BJ (cell line): ENCODE measurements at regions not wholly inside any gene's neighbourhood (a gene's known extent, or its start where the extent isn't known, plus 50 kb on each side); places are given as distances from the start of the nearest gene placed in this dataset.

Source experiments
- CTCF ChIA-PET: fragments of 350-600 bp; formaldehyde crosslinking; extraction: SDS; loops from one replicate; lab custom pipeline; 2021; ENCODE audit warnings: antibody characterized with exemption, inconsistent platforms; lab: Yijun Ruan, JAX
- POLR2A ChIA-PET: fragments of 300-600 bp; sonication (Branson Sonifier 250); formaldehyde crosslinking; extraction: SDS; loops from one replicate; lab custom pipeline; 2021; ENCODE audit warnings: antibody characterized with exemption; lab: Charles Lee
- DNase-seq: peaks from one replicate; pipeline ENCODE4 v3.0.0-alpha.2; 2011; ENCODE audit warnings: low read depth
- H3K27me3 ChIP-seq: 2 replicates; pipeline ENCODE4 v1.6.0; 2011; ENCODE audit warnings: low read length; ENCODE audit not compliant: control insufficient read depth, insufficient read depth
- H3K36me3 ChIP-seq: 2 replicates; pipeline ENCODE4 v1.5.1; 2011; ENCODE audit warnings: low read length; ENCODE audit not compliant: control insufficient read depth, insufficient read depth
- H3K4me3 ChIP-seq: 2 replicates; pipeline ENCODE4 v1.5.1; 2011; ENCODE audit warnings: low read depth, mild to moderate bottlenecking, control low read depth, low read length
- TF ChIP-seq, protein P1 (sequence below): IDR thresholded peaks from 2 replicates; pipeline ENCODE4 v1.5.1; 2011; ENCODE audit warnings: low read depth, mild to moderate bottlenecking, control low read depth, inconsistent platforms, low read length, moderate library complexity; ENCODE audit not compliant: insufficient read depth

DNA sequence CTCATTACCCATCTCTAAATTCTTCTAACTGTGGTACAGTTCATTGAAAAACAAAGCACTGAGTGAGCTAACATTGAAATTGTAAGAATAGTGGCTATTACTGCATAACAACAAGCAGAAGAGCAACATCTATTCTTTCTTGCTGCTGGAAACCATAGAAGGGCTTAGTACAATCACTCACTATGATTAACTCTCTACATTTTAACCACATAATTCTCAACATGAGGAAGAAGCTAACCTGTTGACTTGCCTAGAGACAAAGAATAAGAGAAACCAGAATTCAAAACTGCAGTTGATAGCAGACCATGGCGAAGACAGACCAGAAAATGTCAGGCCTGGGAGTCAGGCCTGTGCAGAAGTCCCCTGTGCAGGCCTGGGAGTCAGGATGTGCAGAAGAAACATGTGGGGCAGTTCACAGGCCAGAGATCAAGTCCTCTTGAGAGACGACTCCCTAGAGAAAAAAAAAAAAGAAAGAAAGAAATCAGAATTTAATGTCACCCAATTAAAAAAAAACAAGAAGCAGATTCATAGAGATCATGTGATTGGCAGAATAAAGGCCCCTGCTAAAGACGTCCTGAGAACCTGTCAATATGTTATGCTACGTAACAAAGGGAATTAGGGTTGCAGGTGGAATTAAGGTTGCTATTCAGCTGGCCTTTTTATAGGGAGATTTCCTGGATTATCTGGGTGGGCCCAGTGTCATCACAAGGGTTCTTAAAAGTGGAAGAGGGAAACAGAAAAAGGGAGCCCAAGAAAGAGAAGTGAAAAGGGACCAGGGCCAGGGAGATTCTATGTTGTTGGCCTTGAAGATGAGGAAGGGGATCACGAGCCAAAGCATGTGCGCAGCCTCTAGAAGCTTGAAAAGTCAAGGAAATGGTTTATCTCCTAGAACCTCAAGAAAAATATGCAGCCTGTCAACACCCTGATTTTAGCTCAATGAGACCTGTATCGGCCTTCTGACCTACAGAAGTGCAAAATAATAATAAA, 94.9 kb downstream of the MRPL39 start:
- TF ChIP-seq, protein P1, sequence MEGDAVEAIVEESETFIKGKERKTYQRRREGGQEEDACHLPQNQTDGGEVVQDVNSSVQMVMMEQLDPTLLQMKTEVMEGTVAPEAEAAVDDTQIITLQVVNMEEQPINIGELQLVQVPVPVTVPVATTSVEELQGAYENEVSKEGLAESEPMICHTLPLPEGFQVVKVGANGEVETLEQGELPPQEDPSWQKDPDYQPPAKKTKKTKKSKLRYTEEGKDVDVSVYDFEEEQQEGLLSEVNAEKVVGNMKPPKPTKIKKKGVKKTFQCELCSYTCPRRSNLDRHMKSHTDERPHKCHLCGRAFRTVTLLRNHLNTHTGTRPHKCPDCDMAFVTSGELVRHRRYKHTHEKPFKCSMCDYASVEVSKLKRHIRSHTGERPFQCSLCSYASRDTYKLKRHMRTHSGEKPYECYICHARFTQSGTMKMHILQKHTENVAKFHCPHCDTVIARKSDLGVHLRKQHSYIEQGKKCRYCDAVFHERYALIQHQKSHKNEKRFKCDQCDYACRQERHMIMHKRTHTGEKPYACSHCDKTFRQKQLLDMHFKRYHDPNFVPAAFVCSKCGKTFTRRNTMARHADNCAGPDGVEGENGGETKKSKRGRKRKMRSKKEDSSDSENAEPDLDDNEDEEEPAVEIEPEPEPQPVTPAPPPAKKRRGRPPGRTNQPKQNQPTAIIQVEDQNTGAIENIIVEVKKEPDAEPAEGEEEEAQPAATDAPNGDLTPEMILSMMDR = no peak
- ChIA-PET CTCF (no interaction called here), POLR2A (no interaction called here)
- no peak for DNase-seq
- H3K4me3 ChIP-seq = no peak overlapping the region
- H3K27me3 ChIP-seq = no peaks in the 10 kb centered on the region
- H3K36me3 ChIP-seq = no peaks in the 10 kb centered on the region

DNA sequence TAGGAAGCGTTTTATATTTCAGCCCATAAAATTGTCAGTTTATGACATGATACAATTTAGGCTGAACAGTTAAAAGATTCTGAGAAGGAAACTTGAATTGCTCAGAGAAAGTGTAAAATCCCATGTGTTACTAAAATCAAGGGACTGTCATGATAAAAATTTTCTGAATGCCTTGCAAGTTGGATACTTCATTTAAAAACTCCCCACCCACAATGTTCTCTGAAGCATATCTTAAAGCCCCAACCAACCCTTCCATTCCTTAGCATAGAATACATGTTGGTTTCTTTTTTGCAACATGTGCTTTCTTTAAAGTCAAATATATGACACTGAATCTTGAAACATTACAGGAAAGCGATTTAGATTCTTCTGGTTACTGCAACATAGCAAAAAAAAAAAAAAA, 97.4 kb downstream of the MRPL39 start:
- CTCF ChIA-PET = no interaction called here
- no peak for DNase-seq
- TF ChIP-seq, protein P1 = no peak
- Histone ChIP-seq H3K36me3 (no peaks in the 10 kb centered on the region), H3K27me3 (no peaks in the 10 kb centered on the region), H3K4me3 (no peak overlapping the region)
- POLR2A ChIA-PET = no interaction called here

- no peaks in the 10 kb centered on the region for H3K36me3 ChIP-seq
- H3K27me3 ChIP-seq = no peaks in the 10 kb centered on the region
- H3K4me3 ChIP-seq = no peak overlapping the region
- POLR2A ChIA-PET = no interaction called here
- TF ChIP-seq, protein P1 = no peak
- no peak for DNase-seq
- CTCF ChIA-PET = no interaction called here
Observed at GRCh38 chr21:25508364-25508763, 98.9 kb downstream of the MRPL39 start.

DNA sequence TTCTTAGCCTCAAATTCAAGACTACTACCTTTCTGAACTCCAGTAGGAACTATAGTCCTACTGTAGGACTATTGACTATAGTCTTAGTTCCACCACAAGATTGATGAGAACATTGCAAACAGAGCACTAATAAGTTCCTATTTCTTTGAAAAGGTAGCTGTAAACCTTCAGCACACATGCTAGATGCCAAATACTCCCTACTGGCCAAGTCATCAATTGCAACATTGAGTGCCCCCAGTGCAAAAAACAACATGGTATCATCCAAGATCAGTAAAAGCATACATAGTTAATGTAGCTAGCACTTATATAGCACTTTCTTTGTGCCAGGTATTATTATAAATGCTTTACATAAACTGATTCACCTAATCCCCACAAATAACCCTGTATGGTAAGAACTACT, 99.8 kb downstream of the MRPL39 start:
- Histone ChIP-seq H3K27me3 (no peaks in the 10 kb centered on the region), H3K36me3 (no peaks in the 10 kb centered on the region), H3K4me3 (no peak overlapping the region)
- TF ChIP-seq, protein P1 = no peak
- ChIA-PET CTCF (no interaction called here), POLR2A (no interaction called here)
- no peak for DNase-seq

- ChIA-PET POLR2A (no interaction called here), CTCF (no interaction called here)
- no peak for DNase-seq
- H3K4me3 ChIP-seq = no peak overlapping the region
- no peaks in the 10 kb centered on the region for H3K27me3 ChIP-seq
- TF ChIP-seq, protein P1 = no peak
- no peaks in the 10 kb centered on the region for H3K36me3 ChIP-seq
Observed at GRCh38 chr21:25506887-25507286, 100.4 kb downstream of the MRPL39 start.
